ENCODE measurements at regions not wholly inside any gene's neighbourhood (a gene's known extent, or its start where the extent isn't known, plus 50 kb on each side); places are given as distances from the start of the nearest gene placed in this dataset.

GRCh38 chr1:221841251-221841982 lies 99.5 kb upstream of the DUSP10 start:
- TF ChIP-seq ATF2 (tag by site-specific recombination; IDR thresholded peaks at IDR 0.05; ENCODE audit: low read depth) (no peak), ZSCAN18 (tag by site-specific recombination; IDR thresholded peaks at IDR 0.05) (no peak), ZEB2 (tag by site-specific recombination; IDR thresholded peaks at IDR 0.05) (no peak), CTCF (tag by site-specific recombination; IDR thresholded peaks at IDR 0.05) (no peak), ZNF623 (tag by site-specific recombination; IDR thresholded peaks at IDR 0.05) (no peak), ZNF146 (tag by site-specific recombination; IDR thresholded peaks at IDR 0.05) (no peak), ZNF112 (tag by site-specific recombination; IDR thresholded peaks at IDR 0.05) (no peak), GLI2 (tag by site-specific recombination; IDR thresholded peaks at IDR 0.05; ENCODE audit: borderline replicate concordance, low read depth) (no peak), ZBTB1 (tag by site-specific recombination; IDR thresholded peaks at IDR 0.05) (no peak), HOXA7 (CRISPR knock-in tag; IDR thresholded peaks at IDR 0.05; ENCODE audit: borderline replicate concordance) (no peak), ZBTB8A (tag by site-specific recombination; IDR thresholded peaks at IDR 0.05) (no peak), ZNF362 (tag by site-specific recombination; IDR thresholded peaks at IDR 0.05) (no peak)

Data from HEK293 (cell line).